Heart right ventricle (tissue), 16 donors: ENCODE measurements at regions not wholly inside any gene's neighbourhood (a gene's known extent, or its start where the extent isn't known, plus 50 kb on each side); places are given as distances from the start of the nearest gene placed in this dataset.

Experiments
- ATAC-seq, 8 donors: fragments of 200-7000 bp; cut with Tn5 transposase; one replicate each; pipeline ENCODE4 v1.9.1; 2020; ENCODE audit warnings: mild to moderate bottlenecking in 8 of 8, moderate library complexity in 8 of 8, moderate number of reproducible peaks in 1 of 8
- DNase-seq, 2 donors: peaks; one replicate each; pipeline ENCODE4 v3.0.0-alpha.2; 2020
- H3K27ac ChIP-seq, 10 donors: fragments of 200-600 bp; sonication (generic) in 2 of 10; one replicate each; pipeline versions ENCODE4 v1.5.0 to v1.8.0; 2020 to 2022; ENCODE audit warnings: mild to moderate bottlenecking in 3 of 10
- H3K27me3 ChIP-seq, 7 donors: fragments of 200-600 bp; one replicate each; pipeline ENCODE4 v1.8.0; 2021 to 2022; ENCODE audit warnings: mild to moderate bottlenecking in 2 of 7
- H3K36me3 ChIP-seq, 9 donors: fragments of 200-600 bp; sonication (generic) in 1 of 9; one replicate each; pipeline versions ENCODE4 v1.5.0 to v1.8.0; 2020 to 2022; ENCODE audit warnings: mild to moderate bottlenecking in 2 of 9
- H3K4me1 ChIP-seq, 9 donors: fragments of 200-600 bp; sonication (generic) in 1 of 9; one replicate each; pipeline versions ENCODE4 v1.5.0 to v1.8.0; 2020 to 2022; ENCODE audit warnings: mild to moderate bottlenecking in 4 of 9
- H3K4me3 ChIP-seq, 10 donors: fragments of 200-600 bp; sonication (generic) in 2 of 10; one replicate each; pipeline versions ENCODE4 v1.5.0 to v1.8.0; 2020 to 2022; ENCODE audit warnings: mild to moderate bottlenecking in 7 of 10, moderate library complexity in 2 of 10
- H3K9me3 ChIP-seq, 11 donors: fragments of 200-600 bp in 10 of 11; sonication (generic) in 2 of 11; one replicate each; pipeline versions ENCODE4 v1.5.0 to v1.8.0; 2013 to 2022; ENCODE audit warnings: mild to moderate bottlenecking in 2 of 11, control low read depth in 1 of 11, moderate library complexity in 1 of 11
- CTCF ChIP-seq, 9 donors: fragments of 200-600 bp; sonication (generic) in 2 of 9; IDR thresholded peaks; one replicate each; pipeline versions ENCODE4 v1.5.0 to v1.8.0; 2021 to 2022; ENCODE audit warnings: antibody characterized with exemption in 9 of 9, mild to moderate bottlenecking in 5 of 9, moderate library complexity in 1 of 9
- WGBS, 2 donors: extraction: QIAGEN DNeasy Blood & Tissue Kit; methylation state at CpG; one replicate each; pipeline ENCODE4 v1.1.7; 2013; ENCODE audit warnings: inconsistent platforms in 1 of 2; 5-methylcytosine and 5-hydroxymethylcytosine counted together
- intact Hi-C, 10 donors: fragments of 100-400 bp; cut with DNase I; formaldehyde crosslinking; loops; one replicate each; pipeline versions ENCODE4 v1.11.1 to v1.14.2; 2022
- donor health status: Arrhythmogenic right ventricular cardiomyopathy.
- donor health status: ischemic (EF 13 %, LVEDD 7.1; RV severe dilation, severe dysfunction).
- donor health status: healthy with polysubstance abuse.
- donor health status: DM: no; HTN: yes; CAD: no.
- donor health status: DM: no; HTN: no; CAD: no.
- donor health status: ischemic (EF 25% LVEDD 6.9; RV normal size, moderate dysfunction).
- donor health status: ischemic (EF 25% LVEDD 5.7; RV mildly dilated, moderate dysfunction).
- donor health status: healthy.
- donor health status: DM: yes; HTN: yes; CAD: no.
- donor health status: Ischemic cardiomyopathy.
- donor health status: ischemic (EF 35%, LVEDD 5.7; RV mildly dilated, moderate dysfunction).
- donor health status: nonischemic (EF 11% LVEDD 7.7; RV severe dilation, severe dysfunction).
- donor health status: DM: yes; HTN: yes; CAD: no.
- donor health status: PGD.
- donor health status: ischemic (EF 29% LVEDD 5.4; RV normal size, mild dysfunction).
- donor health status: nonischemic (EF 23%, LVEDD 6.1; RV moderate dilation, normal function).

- WGBS, 2 donors: 86 to 89% methylated on average over 10 of the region's 10 CpGs
- ATAC-seq: no peak
- Histone ChIP-seq H3K27ac (no peak overlapping the region), H3K36me3 (no peaks in the 10 kb centered on the region), H3K4me3 (no peak overlapping the region), H3K9me3 (peaks cover 0 to 4% (median 0%) of the 10 kb centered on the region in 11 donors), H3K27me3 (peaks cover 0 to 5% (median 0%) of the 10 kb centered on the region in 7 donors), H3K4me1 (no peaks in the 10 kb centered on the region)
- DNase-seq: no peak
- intact Hi-C loops: no loop called here
- TF ChIP-seq CTCF (IDR thresholded peaks at IDR 0.05): no peak
Measured at GRCh38 chr12:111288771-111289170, 80.1 kb downstream of the PHETA1 start.

GRCh38 chr12:111287125-111287900, 81.6 kb downstream of the PHETA1 start:
- no peak for TF ChIP-seq CTCF (IDR thresholded peaks at IDR 0.05)

GRCh38 chr12:111285200-111285599, 83.7 kb downstream of the PHETA1 start:
- H3K9me3 ChIP-seq: peaks cover 0 to 10% (median 0%) of the 10 kb centered on the region in 11 donors
- H3K27me3 ChIP-seq: peaks cover 0 to 22% (median 10%) of the 10 kb centered on the region in 7 donors
- no peak for TF ChIP-seq CTCF (IDR thresholded peaks at IDR 0.05)
- no peak overlapping the region for H3K4me3 ChIP-seq
- DNase-seq: no peak
- intact Hi-C loops: no loop called here
- no peaks in the 10 kb centered on the region for H3K36me3 ChIP-seq
- H3K4me1 ChIP-seq: no peaks in the 10 kb centered on the region
- WGBS, 2 donors: 57 to 76% methylated on average over 5 of the region's 5 CpGs
- ATAC-seq: no peak
- H3K27ac ChIP-seq: no peak overlapping the region

More at GRCh38 chr12:111287125-111287900, 81.6 kb downstream of the PHETA1 start:
- DNase-seq: no peak
- ATAC-seq: no peak
- no peaks in the 10 kb centered on the region for H3K36me3 ChIP-seq
- peaks cover 0 to 4% (median 0%) of the 10 kb centered on the region in 11 donors for H3K9me3 ChIP-seq
- no peaks in the 10 kb centered on the region for H3K4me1 ChIP-seq
- H3K4me3 ChIP-seq: no peak overlapping the region
- no peak overlapping the region for H3K27ac ChIP-seq
- H3K27me3 ChIP-seq: peaks cover 0 to 5% (median 0%) of the 10 kb centered on the region in 7 donors
- 72 to 73% methylated on average over 34 of the region's 34 CpGs for WGBS, 2 donors
- intact Hi-C loops: no loop called here

- DNase-seq: no peak
- intact Hi-C loops: no loop called here
- H3K9me3 ChIP-seq: peaks cover 0 to 12% (median 0%) of the 10 kb centered on the region in 11 donors
- no peak overlapping the region for H3K4me3 ChIP-seq
- 67 to 78% methylated on average over 11 of the region's 11 CpGs for WGBS, 2 donors
- H3K36me3 ChIP-seq: no peaks in the 10 kb centered on the region
- no peak for TF ChIP-seq CTCF (IDR thresholded peaks at IDR 0.05)
- ATAC-seq: no peak
- H3K4me1 ChIP-seq: no peaks in the 10 kb centered on the region
- H3K27ac ChIP-seq: no peak overlapping the region
- H3K27me3 ChIP-seq: peaks cover 0 to 25% (median 10%) of the 10 kb centered on the region in 7 donors
Measured at GRCh38 chr12:111284709-111285108, 84.2 kb downstream of the PHETA1 start.
